Mesenchymal stem cell (in vitro differentiated cells and primary cell): ENCODE measurements at regions not wholly inside any gene's neighbourhood (a gene's known extent, or its start where the extent isn't known, plus 50 kb on each side); places are given as distances from the start of the nearest gene placed in this dataset.

Source experiments
- DNase-seq: peaks from one replicate; pipeline ENCODE4 v3.0.0-alpha.2; 2013
- H2AFZ ChIP-seq: one replicate; pipeline ENCODE4 v1.6.1; 2013; ENCODE audit warnings: low read depth, mild to moderate bottlenecking, control low read depth, inconsistent platforms, low read length, moderate library complexity
- H2AK5ac ChIP-seq: 2 replicates; pipeline ENCODE4 v1.6.1; 2013; ENCODE audit warnings: low read length, moderate library complexity, mild to moderate bottlenecking, inconsistent platforms; ENCODE audit not compliant: severe bottlenecking
- H2BK120ac ChIP-seq: one replicate; pipeline ENCODE4 v1.6.1; 2013; ENCODE audit warnings: low read depth, mild to moderate bottlenecking, inconsistent platforms, low read length, moderate library complexity
- H2BK12ac ChIP-seq, 2 experiments: one replicate each; pipeline ENCODE4 v1.6.1; 2013; ENCODE audit warnings: inconsistent platforms in 2 of 2, low read length in 2 of 2, mild to moderate bottlenecking in 2 of 2, moderate library complexity in 2 of 2, control low read depth in 1 of 2
- H2BK15ac ChIP-seq: one replicate; pipeline ENCODE4 v1.6.1; 2013; ENCODE audit warnings: mild to moderate bottlenecking, low read depth, inconsistent platforms; ENCODE audit not compliant: poor library complexity, severe bottlenecking
- H2BK5ac ChIP-seq: 2 replicates; pipeline ENCODE4 v1.6.1; 2013; ENCODE audit warnings: low read depth, mild to moderate bottlenecking, low read length, control low read depth, inconsistent platforms; ENCODE audit not compliant: poor library complexity, severe bottlenecking
- H3K14ac ChIP-seq, 2 experiments: one replicate each; pipeline ENCODE4 v1.6.1; 2013; ENCODE audit warnings: inconsistent platforms in 2 of 2, low read length in 2 of 2, control low read depth in 1 of 2, mild to moderate bottlenecking in 1 of 2, moderate library complexity in 1 of 2
- H3K18ac ChIP-seq, 2 experiments: one replicate each; pipeline ENCODE4 v1.6.1; 2013; ENCODE audit warnings: inconsistent platforms in 2 of 2, low read length in 2 of 2, control low read depth in 1 of 2, low read depth in 1 of 2, mild to moderate bottlenecking in 1 of 2
- H3K23ac ChIP-seq, 2 experiments: one replicate each; pipeline ENCODE4 v1.6.1; 2013; ENCODE audit warnings: inconsistent platforms in 2 of 2, low read length in 2 of 2, mild to moderate bottlenecking in 2 of 2, moderate library complexity in 2 of 2, control low read depth in 1 of 2
- H3K27ac ChIP-seq: 2 replicates; pipeline ENCODE4 v1.5.1; 2013; ENCODE audit warnings: mild to moderate bottlenecking, moderate library complexity, low read length, control low read depth, inconsistent platforms; ENCODE audit not compliant: poor library complexity, severe bottlenecking
- H3K27me3 ChIP-seq, 2 experiments: 2 replicates each; pipeline versions ENCODE4 v1.6.1 to v1.7.0; 2013; ENCODE audit warnings: low read length in 2 of 2, mild to moderate bottlenecking in 2 of 2, moderate library complexity in 2 of 2, control low read depth in 1 of 2, inconsistent platforms in 1 of 2; ENCODE audit not compliant: control insufficient read depth in 1 of 2, insufficient read depth in 1 of 2
- H3K36me3 ChIP-seq, 2 experiments: 2 replicates each; pipeline versions ENCODE4 v1.6.1 to v1.7.0; 2013; ENCODE audit warnings: low read length in 2 of 2, control low read depth in 1 of 2, inconsistent platforms in 1 of 2, low read depth in 1 of 2, mild to moderate bottlenecking in 1 of 2; ENCODE audit not compliant: insufficient read depth in 2 of 2, control insufficient read depth in 1 of 2
- H3K4ac ChIP-seq, 2 experiments: one replicate each; pipeline ENCODE4 v1.6.1; 2013; ENCODE audit warnings: inconsistent platforms in 2 of 2, low read length in 2 of 2, mild to moderate bottlenecking in 2 of 2, moderate library complexity in 2 of 2, control low read depth in 1 of 2, low read depth in 1 of 2
- H3K4me1 ChIP-seq: 2 replicates; pipeline ENCODE4 v1.6.1; 2013; ENCODE audit warnings: low read depth, low read length, control low read depth; ENCODE audit not compliant: control insufficient read depth, insufficient read depth
- H3K4me2 ChIP-seq: 2 replicates; pipeline ENCODE4 v1.6.1; 2013; ENCODE audit warnings: low read length, mild to moderate bottlenecking, inconsistent platforms; ENCODE audit not compliant: poor library complexity, severe bottlenecking
- H3K4me3 ChIP-seq, 2 experiments: 2 replicates each; pipeline versions ENCODE4 v1.5.1 to v1.7.0; 2013; ENCODE audit warnings: low read length in 2 of 2, mild to moderate bottlenecking in 2 of 2, control low read depth in 1 of 2, low read depth in 1 of 2; ENCODE audit not compliant: insufficient read depth in 1 of 2
- H3K79me1 ChIP-seq: replicated peaks from 2 replicates; pipeline ENCODE4 v1.6.1; 2013; ENCODE audit warnings: mild to moderate bottlenecking, control low read depth, low read length, inconsistent platforms; ENCODE audit not compliant: poor library complexity, severe bottlenecking
- H3K9ac ChIP-seq: 2 replicates; pipeline ENCODE4 v1.7.0; 2013; ENCODE audit warnings: mild to moderate bottlenecking, low read length, moderate library complexity
- H3K9me3 ChIP-seq: 2 replicates; pipeline ENCODE4 v1.7.0; 2013; ENCODE audit warnings: mild to moderate bottlenecking, low read length; ENCODE audit not compliant: control insufficient read depth
- H4K8ac ChIP-seq: one replicate; pipeline ENCODE4 v1.6.1; 2013; ENCODE audit warnings: inconsistent platforms, mild to moderate bottlenecking, low read length, moderate library complexity
- H4K91ac ChIP-seq: one replicate; pipeline ENCODE4 v1.6.1; 2013; ENCODE audit warnings: mild to moderate bottlenecking, low read length, inconsistent platforms
- WGBS: methylation state at CpG from one replicate; pipeline ENCODE4 v1.1.7; 2013; ENCODE audit warnings: mixed read lengths; 5-methylcytosine and 5-hydroxymethylcytosine counted together

DNA sequence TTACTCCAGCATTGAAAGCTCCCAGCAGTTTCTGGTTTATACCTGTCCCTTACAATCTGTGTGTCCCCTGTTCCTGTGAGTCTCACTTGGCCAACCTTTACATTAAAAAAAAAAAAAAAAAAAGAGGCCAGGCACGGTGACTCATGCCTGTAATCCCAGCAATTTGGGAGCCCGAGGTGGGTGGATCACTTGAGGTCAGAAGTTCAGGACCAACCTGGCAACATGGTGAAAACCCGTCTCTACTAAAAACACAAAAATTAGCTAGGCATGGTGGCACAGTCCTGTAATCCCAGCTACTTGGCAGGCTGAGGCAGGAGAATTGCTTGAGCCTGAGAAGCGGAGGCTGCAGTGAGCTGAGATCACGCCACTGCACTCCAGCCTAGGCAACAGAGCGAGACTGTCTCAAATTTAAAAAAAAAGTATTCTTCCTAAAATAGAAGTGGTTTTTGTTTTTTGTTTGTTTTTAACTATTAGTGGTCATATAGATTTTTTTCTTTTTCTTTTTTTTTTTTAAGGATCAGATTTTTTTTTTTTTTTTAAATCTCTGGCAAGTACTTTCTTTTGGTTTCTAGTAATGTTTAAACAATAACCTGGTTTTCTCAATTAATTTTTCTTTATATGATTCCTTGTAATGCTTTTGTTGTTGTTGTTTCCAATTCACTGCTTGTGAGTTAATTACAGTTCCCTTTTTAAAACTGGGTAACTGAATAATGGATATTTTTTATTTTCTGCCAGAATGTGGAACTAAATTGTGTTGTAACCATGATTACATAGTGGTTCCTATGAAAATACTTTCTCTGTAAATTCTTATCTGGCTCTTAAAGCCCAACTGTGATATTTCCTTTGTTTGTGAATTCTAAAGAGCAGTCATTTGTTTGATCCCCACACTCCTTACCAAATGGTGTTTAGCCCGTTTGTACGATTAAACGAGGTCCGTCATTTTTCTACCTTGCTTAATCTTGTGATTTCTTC is 116.8 kb downstream of the CTAGE1 start:
- Histone ChIP-seq H3K14ac (no peak overlapping the region), H3K79me1 (no peaks in the 10 kb centered on the region), H2BK120ac (no peak overlapping the region), H2BK12ac (no peak overlapping the region), H4K91ac (no peak overlapping the region), H3K27me3 (peaks cover 4 to 8% of the 10 kb centered on the region in 2 experiments), H3K36me3 (no peaks in the 10 kb centered on the region), H3K27ac (no peak overlapping the region), H3K23ac (no peak overlapping the region), H2BK5ac (no peak overlapping the region), H3K4me3 (no peak overlapping the region), H2BK15ac (no peak overlapping the region), H3K9ac (no peak overlapping the region), H2AK5ac (no peak overlapping the region), H4K8ac (no peak overlapping the region), H3K18ac (no peak overlapping the region), H3K9me3 (no peaks in the 10 kb centered on the region), H3K4me1 (no peaks in the 10 kb centered on the region), H3K4me2 (no peak overlapping the region), H3K4ac (no peak overlapping the region), H2AFZ (no peak overlapping the region)
- DNase-seq = no peak
- WGBS = 58% methylated on average over 8 of the region's 10 CpGs

DNA sequence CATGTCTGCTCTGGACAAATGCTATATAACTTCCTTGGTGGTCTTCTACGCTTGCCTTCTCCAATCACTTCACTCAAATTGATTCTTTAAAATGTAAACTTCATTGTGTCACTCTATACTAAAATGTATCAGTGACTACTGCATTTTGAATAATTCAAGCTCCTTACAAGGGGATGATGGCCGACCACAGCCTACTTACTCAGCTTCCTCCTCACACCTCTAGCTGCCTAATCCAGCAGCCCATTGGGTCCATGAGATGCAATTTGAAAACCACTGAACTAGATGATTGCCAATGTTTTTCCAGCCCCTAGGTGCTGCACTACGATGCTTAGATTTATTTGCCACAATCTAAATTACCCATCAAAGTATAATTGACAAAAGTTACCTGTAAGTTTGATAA is 120.7 kb downstream of the CTAGE1 start:
- Histone ChIP-seq H3K4me1 (no peaks in the 10 kb centered on the region), H2BK12ac (no peak overlapping the region), H2BK5ac (no peak overlapping the region), H3K4me2 (no peak overlapping the region), H2AK5ac (no peak overlapping the region), H3K79me1 (no peaks in the 10 kb centered on the region), H3K27ac (no peak overlapping the region), H2BK15ac (no peak overlapping the region), H2BK120ac (no peak overlapping the region), H3K9ac (no peak overlapping the region), H3K27me3 (peaks cover 14 to 18% of the 10 kb centered on the region in 2 experiments), H3K36me3 (no peaks in the 10 kb centered on the region), H3K23ac (no peak overlapping the region), H3K4me3 (no peak overlapping the region), H3K9me3 (no peaks in the 10 kb centered on the region), H3K18ac (no peak overlapping the region), H3K4ac (no peak overlapping the region), H4K8ac (no peak overlapping the region), H3K14ac (no peak overlapping the region), H2AFZ (no peak overlapping the region), H4K91ac (no peak overlapping the region)
- 87% methylated on average over 2 of the region's 3 CpGs for WGBS
- DNase-seq = no peak

DNA sequence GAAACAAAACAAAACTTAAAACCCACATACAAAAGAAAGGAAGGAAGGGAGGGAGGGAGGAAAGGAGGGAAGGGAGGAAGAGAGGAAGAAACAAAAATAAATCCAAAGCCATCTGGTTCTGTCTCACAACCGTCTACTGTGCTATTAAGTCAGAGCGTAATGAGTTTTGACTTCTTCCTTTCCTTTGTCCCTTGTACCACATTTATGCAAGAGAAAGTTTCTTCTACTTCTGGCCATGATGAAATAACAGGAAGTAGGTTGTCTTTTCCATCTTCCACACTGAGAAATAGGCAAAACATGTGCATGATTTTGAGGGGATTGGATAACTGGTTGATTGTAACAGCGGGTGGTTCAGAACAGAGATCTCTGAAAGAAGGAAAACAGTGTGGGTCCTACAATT is 121.4 kb downstream of the CTAGE1 start:
- H2BK120ac ChIP-seq = no peak overlapping the region
- H2BK5ac ChIP-seq = no peak overlapping the region
- no peak overlapping the region for H3K14ac ChIP-seq
- no peak overlapping the region for H3K4me2 ChIP-seq
- H4K8ac ChIP-seq = no peak overlapping the region
- no peak for DNase-seq
- WGBS = 100% methylated on average over 1 of the region's 3 CpGs
- no peak overlapping the region for H3K23ac ChIP-seq
- H2AFZ ChIP-seq = no peak overlapping the region
- H3K27me3 ChIP-seq = peaks cover 14 to 18% of the 10 kb centered on the region in 2 experiments
- no peak overlapping the region for H4K91ac ChIP-seq
- no peaks in the 10 kb centered on the region for H3K4me1 ChIP-seq
- H2AK5ac ChIP-seq = no peak overlapping the region
- no peaks in the 10 kb centered on the region for H3K36me3 ChIP-seq
- no peak overlapping the region for H3K27ac ChIP-seq
- no peaks in the 10 kb centered on the region for H3K9me3 ChIP-seq
- no peak overlapping the region for H3K9ac ChIP-seq
- no peak overlapping the region for H3K4me3 ChIP-seq
- H3K18ac ChIP-seq = no peak overlapping the region
- H2BK15ac ChIP-seq = no peak overlapping the region
- H3K4ac ChIP-seq = no peak overlapping the region
- no peak overlapping the region for H2BK12ac ChIP-seq
- H3K79me1 ChIP-seq = no peaks in the 10 kb centered on the region

DNA sequence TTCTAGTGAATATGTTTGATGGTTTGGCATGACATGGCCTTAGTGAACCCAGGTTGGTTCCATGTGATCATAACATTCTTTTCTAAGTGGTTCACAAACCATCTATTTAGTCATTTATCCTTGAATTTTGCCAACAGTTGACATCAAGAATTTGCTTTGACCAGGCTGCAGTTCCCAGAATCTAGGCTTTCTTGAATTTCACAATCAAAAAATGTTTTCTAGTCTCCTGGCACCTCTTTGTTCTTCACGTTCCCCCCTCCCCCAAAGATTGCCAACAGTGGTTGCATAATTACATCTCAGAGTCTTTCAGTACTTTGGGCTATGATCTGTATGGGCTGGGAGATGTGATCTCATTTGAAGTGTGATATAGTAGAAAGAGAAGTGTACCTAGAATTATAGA is 124.0 kb downstream of the GATA6 start:
- Histone ChIP-seq H3K4me2 (no peak overlapping the region), H2BK120ac (no peak overlapping the region), H3K9me3 (no peaks in the 10 kb centered on the region), H3K18ac (no peak overlapping the region), H3K4ac (no peak overlapping the region), H3K79me1 (no peaks in the 10 kb centered on the region), H3K27ac (no peak overlapping the region), H2BK12ac (no peak overlapping the region), H4K91ac (no peak overlapping the region), H3K23ac (no peak overlapping the region), H2BK5ac (no peak overlapping the region), H3K9ac (no peak overlapping the region), H3K4me1 (no peaks in the 10 kb centered on the region), H2AFZ (no peak overlapping the region), H3K14ac (no peak overlapping the region), H2AK5ac (no peak overlapping the region), H4K8ac (no peak overlapping the region), H3K36me3 (no peaks in the 10 kb centered on the region), H3K4me3 (no peak overlapping the region), H3K27me3 (peaks cover 14 to 18% of the 10 kb centered on the region in 2 experiments), H2BK15ac (no peak overlapping the region)
- WGBS = no CpG with 5 or more reads among the region's 1 CpG
- no peak for DNase-seq
